KMS-11 (cell line): ENCODE measurements at regions not wholly inside any gene's neighbourhood (a gene's known extent, or its start where the extent isn't known, plus 50 kb on each side); places are given as distances from the start of the nearest gene placed in this dataset.
"Not testable (repeated sequence)": the region's sequence is repeated elsewhere in the genome, so short reads cannot be mapped to it uniquely, and the experiment has no call there.

Experiments
- H2AFZ ChIP-seq: fragments of 200-600 bp; sonication (generic); 2 replicates; pipeline ENCODE4 v1.6.1; 2016; ENCODE audit warnings: antibody characterized with exemption, mixed run types, low read depth
- H3K27ac ChIP-seq: fragments of 200-600 bp; sonication (generic); 2 replicates; pipeline ENCODE4 v1.6.1; 2016; ENCODE audit warnings: mild to moderate bottlenecking, mixed run types
- H3K27me3 ChIP-seq: fragments of 200-600 bp; sonication (generic); 2 replicates; pipeline ENCODE4 v1.6.1; 2017; ENCODE audit warnings: mild to moderate bottlenecking, low read depth, mixed run types, moderate library complexity; ENCODE audit not compliant: insufficient read depth
- H3K36me3 ChIP-seq: fragments of 200-600 bp; sonication (generic); 2 replicates; pipeline ENCODE4 v1.6.1; 2017; ENCODE audit warnings: mild to moderate bottlenecking, mixed run types; ENCODE audit not compliant: insufficient read depth
- H3K4me1 ChIP-seq: fragments of 200-600 bp; sonication (generic); 2 replicates; pipeline ENCODE4 v1.6.1; 2016; ENCODE audit warnings: mild to moderate bottlenecking, low read depth, mixed run types; ENCODE audit not compliant: poor library complexity, severe bottlenecking
- H3K4me2 ChIP-seq: fragments of 200-600 bp; sonication (generic); 2 replicates; pipeline ENCODE4 v1.7.0; 2016; ENCODE audit warnings: mild to moderate bottlenecking, mixed run types
- H3K4me3 ChIP-seq: fragments of 200-600 bp; sonication (generic); IDR thresholded peaks from 2 replicates; pipeline ENCODE4 v1.6.1; 2017; ENCODE audit warnings: low read depth, low read length, mixed read lengths; ENCODE audit not compliant: insufficient read depth
- H3K79me2 ChIP-seq: fragments of 200-600 bp; sonication (generic); 2 replicates; pipeline ENCODE4 v1.6.1; 2016; ENCODE audit warnings: low read depth, mixed run types; ENCODE audit not compliant: insufficient read depth
- H3K9ac ChIP-seq: fragments of 200-600 bp; sonication (generic); 2 replicates; pipeline ENCODE4 v1.6.1; 2016; ENCODE audit warnings: mild to moderate bottlenecking, mixed run types
- H4K20me1 ChIP-seq: fragments of 200-600 bp; sonication (generic); 2 replicates; pipeline ENCODE4 v1.6.1; 2016; ENCODE audit warnings: mild to moderate bottlenecking, mixed run types; ENCODE audit not compliant: insufficient read depth
- CTCF ChIP-seq: fragments of 200-600 bp; sonication (generic); conservative IDR thresholded peaks from 2 replicates; pipeline ENCODE4 v1.6.1; 2017; ENCODE audit warnings: low read depth, mild to moderate bottlenecking, antibody characterized with exemption, low read length, moderate library complexity, mixed read lengths

- TF ChIP-seq CTCF, result no peak
- no peak overlapping the region for H3K27ac ChIP-seq
- H3K4me3 ChIP-seq, result no peak overlapping the region
- H4K20me1 ChIP-seq, result no peaks in the 10 kb centered on the region
- H3K36me3 ChIP-seq, result no peaks in the 10 kb centered on the region
- no peak overlapping the region for H2AFZ ChIP-seq
- H3K27me3 ChIP-seq, result no peaks in the 10 kb centered on the region
- H3K4me1 ChIP-seq, result no peaks in the 10 kb centered on the region
- H3K9ac ChIP-seq, result no peak overlapping the region
- no peak overlapping the region for H3K4me2 ChIP-seq
- H3K79me2 ChIP-seq, result no peaks in the 10 kb centered on the region
Measured at GRCh38 chr4:151524610-151525009, 115.6 kb downstream of the FHIP1A start.

GRCh38 chr4:151526489-151526888 lies 117.5 kb downstream of the FHIP1A start:
- H3K4me2 ChIP-seq, H3K27me3 ChIP-seq, H4K20me1 ChIP-seq, H3K4me3 ChIP-seq, H3K36me3 ChIP-seq, H3K4me1 ChIP-seq, H3K79me2 ChIP-seq, H2AFZ ChIP-seq, H3K9ac ChIP-seq, H3K27ac ChIP-seq: not testable (repeated sequence)

- no peak overlapping the region for H2AFZ ChIP-seq
- no peak overlapping the region for H3K4me2 ChIP-seq
- no peak overlapping the region for H3K27ac ChIP-seq
- H3K9ac ChIP-seq, result no peak overlapping the region
- no peaks in the 10 kb centered on the region for H3K4me1 ChIP-seq
- no peaks in the 10 kb centered on the region for H3K79me2 ChIP-seq
- no peaks in the 10 kb centered on the region for H3K36me3 ChIP-seq
- no peaks in the 10 kb centered on the region for H4K20me1 ChIP-seq
- TF ChIP-seq CTCF, result no peak
- no peak overlapping the region for H3K4me3 ChIP-seq
- H3K27me3 ChIP-seq, result no peaks in the 10 kb centered on the region
Measured at GRCh38 chr4:151527699-151528098, 118.7 kb downstream of the FHIP1A start.

- Histone ChIP-seq H3K27me3 (no peaks in the 10 kb centered on the region), H3K27ac (no peak overlapping the region), H3K9ac (no peak overlapping the region), H3K36me3 (no peaks in the 10 kb centered on the region), H3K4me1 (no peaks in the 10 kb centered on the region), H2AFZ (no peak overlapping the region), H3K4me3 (no peak overlapping the region), H4K20me1 (no peaks in the 10 kb centered on the region), H3K4me2 (no peak overlapping the region), H3K79me2 (no peaks in the 10 kb centered on the region)
- no peak for TF ChIP-seq CTCF
Measured at GRCh38 chr4:151529187-151529586, 120.2 kb downstream of the FHIP1A start.

GRCh38 chr4:151530230-151530629 lies 121.3 kb downstream of the FHIP1A start:
- TF ChIP-seq CTCF, result no peak
- Histone ChIP-seq H3K4me1 (no peaks in the 10 kb centered on the region), H4K20me1 (no peaks in the 10 kb centered on the region), H2AFZ (no peak overlapping the region), H3K4me3 (no peak overlapping the region), H3K36me3 (no peaks in the 10 kb centered on the region), H3K79me2 (no peaks in the 10 kb centered on the region), H3K27me3 (no peaks in the 10 kb centered on the region), H3K27ac (no peak overlapping the region), H3K4me2 (no peak overlapping the region), H3K9ac (no peak overlapping the region)
